Left ventricle myocardium superior (tissue), 1 donor: ENCODE measurements at regions not wholly inside any gene's neighbourhood (a gene's known extent, or its start where the extent isn't known, plus 50 kb on each side); places are given as distances from the start of the nearest gene placed in this dataset.
"Not testable (repeated sequence)": the region's sequence is repeated elsewhere in the genome, so short reads cannot be mapped to it uniquely, and the experiment has no call there.

Experiments used
- ATAC-seq: fragments of 200-7000 bp; cut with Tn5 transposase; one replicate; pipeline ENCODE4 v1.9.1; 2020; ENCODE audit warnings: mild to moderate bottlenecking, moderate library complexity
- DNase-seq: peaks from one replicate; pipeline ENCODE4 v3.0.0-alpha.2; 2020
- intact Hi-C: fragments of 100-400 bp; cut with micrococcal nuclease; formaldehyde crosslinking; loops from one replicate; pipeline ENCODE4 v1.11.0; 2022
- donor health status: DM: no; HTN: yes; CAD: no; lungs with severe emphysema.

DNA sequence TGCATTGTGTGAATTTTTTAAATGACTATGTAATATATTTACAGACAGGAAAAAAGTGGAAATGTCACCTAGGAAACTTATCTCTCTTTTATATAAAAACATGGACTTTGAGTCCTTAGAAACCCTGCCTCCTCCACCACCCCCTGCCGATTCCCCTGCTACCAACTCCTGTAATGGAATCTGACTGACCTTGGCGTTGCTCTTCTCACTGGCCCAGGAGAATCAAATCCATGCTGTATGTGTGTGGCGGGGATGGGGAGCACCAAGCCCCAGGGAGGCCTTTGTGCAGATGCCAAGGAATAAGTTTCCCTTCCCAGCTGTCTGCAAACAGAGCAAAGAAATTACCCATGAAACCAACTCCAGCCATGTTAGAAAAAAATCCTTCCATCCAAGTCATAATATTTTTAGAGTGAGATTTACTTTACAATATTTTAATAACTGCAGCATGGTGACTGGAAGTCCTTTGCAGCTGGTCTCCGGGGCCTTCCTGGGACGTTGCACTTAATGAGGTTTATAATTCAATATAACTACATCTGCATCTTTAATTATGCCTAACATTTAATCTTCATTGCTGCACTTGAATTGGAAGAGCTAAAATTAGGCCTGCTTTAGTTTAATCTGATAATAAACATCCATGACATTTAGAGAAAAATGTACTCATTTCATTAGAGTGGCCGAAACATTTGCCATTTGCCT lies 111.4 kb upstream of the CACUL1 start:
- no peak for DNase-seq
- ATAC-seq, result no peak
- intact Hi-C loops, result no loop called here

DNA sequence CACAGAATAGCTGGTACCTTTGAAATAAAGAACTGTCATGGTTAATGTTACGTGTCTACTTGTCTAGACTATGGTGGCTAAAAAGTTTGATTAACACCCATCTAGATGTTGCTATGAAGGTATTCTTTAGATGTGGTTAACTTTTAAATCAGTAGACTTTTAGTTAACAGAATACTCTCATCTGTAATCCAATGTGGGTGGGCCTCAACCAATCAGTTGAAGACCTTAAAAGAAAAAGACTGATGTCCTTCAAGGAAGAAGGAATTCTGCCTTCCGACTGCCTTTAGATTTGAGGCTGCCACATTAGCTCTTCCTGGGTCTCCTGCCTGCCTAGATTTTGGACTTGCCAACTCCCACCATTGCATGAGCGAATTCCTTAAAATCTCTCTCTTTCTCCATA lies 113.0 kb upstream of the CACUL1 start:
- DNase-seq, result no peak
- no peak for ATAC-seq
- intact Hi-C loops, result no loop called here

DNA sequence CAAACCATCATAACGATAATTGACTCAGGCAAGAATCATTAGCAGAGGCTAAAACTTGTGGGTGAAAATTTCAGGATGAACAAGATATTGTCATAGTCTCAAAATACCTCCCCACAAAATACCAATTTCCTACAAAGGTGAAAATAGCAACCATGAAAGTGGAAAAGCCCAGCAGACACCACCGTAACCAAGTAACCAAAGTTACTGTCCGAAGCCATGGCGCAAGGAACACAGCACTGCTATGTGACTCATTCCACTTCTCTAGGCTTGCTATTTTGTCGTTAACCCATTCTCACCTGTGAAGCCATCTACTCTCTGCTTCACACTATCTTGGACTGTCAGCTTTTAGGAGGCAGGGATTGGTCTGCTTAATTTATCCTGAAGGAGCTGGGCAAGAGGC lies 113.8 kb upstream of the CACUL1 start:
- no peak for ATAC-seq
- no peak for DNase-seq
- intact Hi-C loops, result no loop called here

DNA sequence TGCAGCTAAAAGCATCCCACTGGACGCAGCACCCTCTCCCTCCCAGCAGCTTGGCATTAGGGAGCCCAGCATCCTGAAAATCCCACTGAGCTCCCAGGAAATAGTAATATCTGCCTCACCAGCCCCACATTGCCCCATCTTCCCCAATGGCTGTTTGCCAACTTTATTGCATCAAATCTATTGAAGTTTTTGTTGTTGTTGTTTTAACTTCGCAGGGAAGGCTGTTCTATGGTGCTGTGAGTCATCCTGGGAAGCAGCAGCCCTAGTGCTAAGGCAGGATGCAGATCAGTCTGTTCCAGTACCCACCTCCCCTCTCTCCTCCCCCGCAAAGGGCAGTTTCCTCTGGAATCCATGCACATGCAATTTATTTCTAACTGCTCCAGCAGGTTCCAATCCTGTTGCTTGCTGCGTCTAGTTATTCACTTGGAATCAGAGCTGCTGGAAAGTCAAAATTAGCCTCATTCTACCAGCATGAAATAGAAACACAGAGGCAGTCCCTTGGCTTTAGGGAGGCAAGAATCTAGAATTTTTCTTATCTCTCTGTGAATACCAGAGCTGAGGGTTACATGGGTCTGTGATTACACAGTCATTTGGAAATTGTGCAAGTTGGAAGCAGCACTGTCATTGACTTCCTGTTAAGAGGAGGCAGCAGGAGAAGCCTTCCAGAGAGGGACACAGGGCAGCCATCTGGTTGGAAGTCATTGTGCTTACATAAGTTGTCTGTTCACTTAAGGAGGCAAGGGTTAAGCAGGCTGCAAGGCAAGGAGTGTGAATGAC lies 115.9 kb upstream of the CACUL1 start:
- ATAC-seq (peak; percentile 93), DNase-seq (no peak)
- intact Hi-C loops, result no loop called here

DNA sequence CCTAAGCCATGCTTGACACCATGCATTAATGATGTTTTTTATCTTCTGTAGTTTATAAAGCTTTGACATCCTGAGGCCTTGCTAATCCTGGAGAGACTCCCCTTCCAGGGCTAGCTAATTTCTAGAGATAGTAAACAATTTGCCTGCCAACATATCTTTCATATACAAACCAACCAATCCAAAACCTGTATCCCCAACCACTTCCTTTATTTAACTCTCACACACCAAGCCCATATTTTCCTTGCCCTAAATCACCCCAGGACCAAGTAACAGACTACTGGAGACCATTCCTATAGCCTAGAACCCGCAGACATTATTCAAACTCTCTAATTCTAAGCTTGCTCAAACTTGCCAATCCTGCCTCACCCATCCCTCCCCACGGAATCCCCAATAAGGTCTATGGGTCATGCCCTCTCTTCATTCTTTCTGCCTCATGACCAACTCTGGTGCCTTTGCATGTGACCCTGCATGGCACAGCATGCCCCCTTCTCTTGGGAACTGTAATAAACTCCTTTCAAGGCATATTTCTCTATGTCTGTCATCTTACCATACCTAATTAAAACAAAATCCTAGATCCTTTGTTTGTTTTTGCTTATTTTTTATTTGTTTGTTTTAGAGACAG lies 116.6 kb upstream of the CACUL1 start:
- intact Hi-C loops, result no loop called here

DNA sequence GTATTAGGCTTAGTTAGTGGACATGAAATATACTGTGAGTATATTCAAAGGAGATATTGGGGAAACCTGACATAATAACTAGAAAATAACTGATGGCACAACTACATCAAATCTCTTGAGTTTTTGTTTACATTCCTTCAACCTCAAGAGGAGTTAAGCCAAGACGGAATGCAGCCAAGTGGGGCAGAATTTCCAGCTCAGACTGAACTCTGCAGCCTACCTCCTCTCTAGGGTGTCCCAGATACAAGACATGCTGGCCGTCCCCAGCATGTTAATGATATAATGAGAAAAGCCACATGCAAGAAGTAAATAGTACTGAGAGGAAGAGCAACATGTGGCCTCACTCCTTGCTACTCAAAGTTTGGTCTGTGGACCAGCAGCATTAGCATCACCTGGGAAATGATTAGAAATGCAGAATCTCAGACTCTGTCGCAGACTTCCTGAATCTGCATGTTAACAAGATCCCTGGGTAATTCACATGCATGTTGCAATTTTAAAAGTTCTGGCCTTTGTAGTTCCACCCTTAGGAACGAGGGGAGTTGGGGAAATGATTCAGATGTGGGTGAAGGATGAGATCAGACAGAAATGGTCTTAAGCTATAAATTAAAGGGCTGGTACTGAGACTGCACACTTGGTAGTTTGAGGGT lies 118.4 kb upstream of the CACUL1 start:
- DNase-seq (no peak), ATAC-seq (no peak)
- intact Hi-C loops, result no loop called here

More for the DNA sequence above, 116.6 kb upstream of the CACUL1 start:
- ATAC-seq (no peak), DNase-seq (no peak)

DNA sequence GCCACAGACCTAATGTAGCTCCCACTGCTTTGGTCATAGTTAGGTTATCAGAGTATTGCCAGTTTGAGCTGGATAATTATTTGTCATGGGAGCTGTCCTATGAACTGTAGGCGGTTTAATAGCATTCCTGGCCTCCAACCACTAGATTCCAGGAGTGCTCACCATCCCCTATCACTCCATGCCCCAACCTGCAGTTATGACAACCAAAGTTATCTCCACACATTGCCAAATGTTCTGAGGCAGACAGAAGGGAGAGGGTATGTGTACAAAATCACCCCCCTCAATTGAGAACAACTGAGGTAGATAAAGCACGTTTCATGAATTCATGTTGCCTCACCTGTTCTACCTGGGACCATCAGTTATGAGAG lies 119.0 kb upstream of the CACUL1 start:
- DNase-seq, result no peak
- no peak for ATAC-seq
- intact Hi-C loops, result no loop called here

DNA sequence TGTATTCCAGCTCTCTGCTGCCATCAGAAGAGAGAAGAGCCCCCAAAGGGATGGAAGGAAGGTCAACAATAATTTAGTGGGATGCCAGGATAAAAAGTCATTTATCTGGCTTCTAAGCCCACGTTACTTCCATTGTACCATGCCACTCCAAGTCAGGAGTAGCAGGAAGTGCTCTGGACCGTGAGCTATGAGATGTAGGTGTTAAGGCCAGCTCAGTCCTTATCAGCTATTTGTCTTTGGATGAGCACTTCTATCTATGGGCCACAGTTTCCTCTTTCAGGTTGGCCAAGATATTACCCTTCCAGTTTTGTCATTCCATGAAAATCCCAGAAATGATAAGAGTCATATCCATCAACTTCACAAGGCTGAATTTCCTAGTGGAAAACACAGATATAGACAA lies 119.4 kb upstream of the CACUL1 start:
- ATAC-seq, result no peak
- no peak for DNase-seq
- intact Hi-C loops, result no loop called here

DNA sequence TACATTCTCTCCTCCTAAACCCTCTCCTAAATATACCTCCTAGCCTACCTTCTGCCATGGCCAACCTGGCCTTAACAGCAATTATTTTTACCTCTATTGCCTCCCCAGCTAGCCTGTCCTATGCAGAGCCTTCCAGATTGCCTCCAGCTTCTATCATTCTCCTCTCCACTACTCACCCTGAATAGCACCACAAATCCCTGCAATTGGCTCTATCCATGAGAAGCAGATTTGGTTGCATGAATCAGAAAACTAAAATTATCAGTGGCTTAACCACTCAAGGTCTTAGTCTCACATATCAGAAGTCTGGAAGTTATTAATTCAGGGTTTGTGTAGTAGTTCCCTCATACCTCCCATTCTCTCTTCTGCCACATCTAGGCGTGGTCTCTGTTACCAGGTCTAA lies 120.3 kb upstream of the CACUL1 start:
- DNase-seq (no peak), ATAC-seq (no peak)
- intact Hi-C loops, result no loop called here

DNA sequence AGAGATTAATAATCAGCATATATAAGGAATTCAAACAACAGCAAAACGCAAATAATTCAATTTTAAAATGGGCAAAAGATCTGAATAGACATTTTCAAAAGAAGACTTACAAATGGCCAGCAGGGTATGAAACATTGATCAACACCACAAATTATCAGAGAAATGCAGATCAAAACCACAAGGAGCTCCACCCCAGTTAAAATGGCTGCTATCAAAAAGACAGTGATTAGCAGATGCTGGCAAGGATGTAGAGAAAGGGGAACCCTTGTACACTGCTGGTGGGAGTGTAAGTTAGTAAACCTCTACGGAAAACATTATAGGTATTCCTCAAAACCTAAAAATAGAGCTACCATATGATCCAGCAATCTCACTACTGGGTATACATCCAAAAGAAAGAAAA lies 128.0 kb upstream of the CACUL1 start:
- DNase-seq (no peak), ATAC-seq (no peak)
- intact Hi-C loops, result no loop called here

DNA sequence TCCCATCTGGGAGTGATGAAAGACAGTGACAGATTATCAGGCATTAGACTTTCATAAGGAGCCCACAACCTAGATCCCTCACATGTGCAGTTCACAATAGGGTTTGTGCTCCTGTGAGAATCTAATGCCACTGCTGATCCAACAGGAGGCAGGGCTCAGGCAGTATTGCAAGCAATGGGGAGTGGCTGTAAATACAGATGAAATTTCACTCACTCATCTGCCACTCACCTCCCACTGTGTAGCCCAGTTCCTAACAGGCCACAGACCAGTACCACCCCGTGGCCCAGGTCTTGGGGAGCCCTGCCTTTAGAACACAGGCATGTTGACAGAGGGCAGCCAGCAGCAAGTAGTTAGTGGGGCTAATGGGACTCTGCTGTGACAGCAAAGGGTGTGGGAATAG lies 137.3 kb upstream of the NANOS1 start:
- ATAC-seq (no peak), DNase-seq (no peak)
- intact Hi-C loops, result no loop called here

DNA sequence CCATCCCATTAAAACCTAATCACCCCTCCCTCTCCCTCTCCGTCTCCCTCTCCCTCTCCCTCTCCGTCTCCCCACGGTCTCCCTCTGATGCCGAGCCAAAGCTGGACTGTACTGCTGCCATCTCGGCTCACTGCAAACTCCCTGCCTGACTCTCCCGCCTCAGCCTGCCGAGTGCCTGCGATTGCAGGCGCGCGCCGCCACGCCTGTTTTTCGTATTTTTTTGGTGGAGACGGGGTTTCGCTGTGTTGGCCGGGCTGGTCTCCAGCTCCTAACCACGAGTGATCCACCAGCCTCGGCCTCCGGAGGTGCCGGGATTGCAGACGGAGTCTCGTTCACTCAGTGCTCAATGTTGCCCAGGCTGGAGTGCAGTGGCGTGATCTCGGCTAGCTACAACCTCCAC lies 134.6 kb upstream of the NANOS1 start:
- DNase-seq, intact Hi-C loops, ATAC-seq: not testable (repeated sequence)

DNA sequence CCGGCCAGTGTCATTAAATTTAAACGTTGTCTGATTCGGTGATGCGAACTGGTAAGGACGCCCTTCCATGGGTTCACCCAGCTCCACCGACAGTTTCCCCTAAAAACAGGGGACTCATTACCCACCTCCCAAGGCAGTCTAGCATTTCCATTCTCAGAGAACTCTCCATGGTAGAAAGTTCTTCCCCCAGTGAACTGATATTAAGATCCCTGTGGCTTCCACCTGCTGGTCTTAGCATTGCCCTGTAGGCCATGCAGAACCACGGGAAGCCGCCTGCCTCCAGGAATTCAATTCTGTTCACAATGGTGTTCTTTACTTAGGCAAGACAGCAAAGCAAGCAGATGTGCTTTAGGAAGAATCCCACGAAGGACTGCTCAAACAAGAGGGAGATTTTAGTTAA lies 128.9 kb upstream of the NANOS1 start:
- intact Hi-C loops, result no loop called here
- DNase-seq (no peak), ATAC-seq (no peak)

DNA sequence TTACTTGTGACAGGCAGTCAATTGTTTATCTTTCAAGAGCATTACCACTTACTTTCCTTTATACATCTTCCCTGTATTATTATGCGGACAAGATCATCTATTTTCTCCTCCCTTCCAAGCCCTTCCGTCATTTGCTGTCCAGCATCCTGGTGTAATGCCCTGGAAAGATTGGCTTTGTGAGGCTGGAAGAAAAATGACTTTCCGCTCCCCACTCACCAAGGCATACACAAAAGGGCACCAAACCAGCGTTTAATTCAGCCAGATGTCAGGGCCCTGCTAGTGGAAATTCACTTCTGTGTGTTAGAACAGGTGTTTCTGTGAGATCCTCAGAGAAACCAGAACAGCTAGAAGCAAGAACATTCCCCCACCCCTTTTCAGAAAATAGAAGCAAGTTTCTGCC lies 128.1 kb upstream of the NANOS1 start:
- intact Hi-C loops, result no loop called here
- DNase-seq (no peak), ATAC-seq (no peak)

DNA sequence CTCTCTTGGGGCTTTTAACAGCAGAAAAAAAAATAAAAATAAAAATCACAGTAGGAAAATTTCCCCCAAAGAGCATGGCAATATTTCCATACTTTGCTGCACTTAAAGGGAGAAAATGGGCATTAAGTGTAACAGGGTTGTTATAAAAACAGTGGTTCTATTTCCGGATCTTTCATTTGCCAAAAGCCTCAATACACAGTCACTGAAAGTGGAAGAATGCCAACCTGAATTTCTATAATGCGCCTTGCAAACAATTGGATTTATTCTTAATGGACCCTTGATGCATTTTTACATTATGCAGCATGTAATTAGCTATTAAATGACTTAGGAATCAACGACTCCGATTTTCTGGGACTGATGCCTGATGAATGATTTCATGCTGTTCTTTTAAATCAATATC lies 127.6 kb upstream of the NANOS1 start:
- ATAC-seq (no peak), DNase-seq (no peak)
- intact Hi-C loops, result no loop called here

DNA sequence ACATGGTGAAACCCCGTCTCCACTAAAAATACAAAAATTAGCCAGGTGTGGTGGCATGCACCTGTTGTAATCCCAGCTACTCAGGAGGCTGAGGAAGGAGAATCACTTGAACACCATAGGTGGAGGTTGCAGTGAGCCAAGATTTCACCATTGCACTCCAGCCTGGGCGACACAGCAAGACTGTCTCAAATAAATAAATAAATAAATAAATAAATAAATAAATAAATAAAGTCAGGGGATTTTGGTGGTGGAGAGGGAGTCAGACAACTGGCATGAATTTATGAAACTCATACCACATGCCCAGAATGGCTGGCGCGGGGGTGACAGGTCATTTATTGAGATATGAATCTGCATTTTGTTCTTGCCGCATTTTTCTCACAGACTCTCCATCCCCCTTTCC lies 126.9 kb upstream of the NANOS1 start:
- ATAC-seq, DNase-seq, intact Hi-C loops: not testable (repeated sequence)

DNA sequence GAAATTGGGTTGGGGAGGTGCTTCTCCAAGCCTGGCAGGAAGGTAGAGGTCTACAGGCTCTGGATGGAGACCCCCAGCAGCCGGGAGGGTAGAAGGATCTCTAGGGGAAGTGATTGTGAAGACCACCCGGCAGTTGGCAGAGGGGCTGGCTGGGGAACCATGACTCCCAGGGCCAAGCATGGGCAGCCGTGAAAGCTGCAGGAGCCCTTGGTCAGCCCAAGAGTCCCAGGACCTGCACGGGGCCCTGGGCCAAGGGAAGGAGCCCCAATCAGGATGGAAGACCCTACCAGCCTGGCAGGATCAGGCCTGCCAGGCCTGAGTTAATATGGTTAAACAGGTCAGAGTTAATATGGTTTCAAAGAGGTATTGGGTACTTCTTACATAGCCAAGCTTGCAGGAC lies 126.3 kb upstream of the NANOS1 start:
- no peak for DNase-seq
- ATAC-seq, result no peak
- intact Hi-C loops, result no loop called here

DNA sequence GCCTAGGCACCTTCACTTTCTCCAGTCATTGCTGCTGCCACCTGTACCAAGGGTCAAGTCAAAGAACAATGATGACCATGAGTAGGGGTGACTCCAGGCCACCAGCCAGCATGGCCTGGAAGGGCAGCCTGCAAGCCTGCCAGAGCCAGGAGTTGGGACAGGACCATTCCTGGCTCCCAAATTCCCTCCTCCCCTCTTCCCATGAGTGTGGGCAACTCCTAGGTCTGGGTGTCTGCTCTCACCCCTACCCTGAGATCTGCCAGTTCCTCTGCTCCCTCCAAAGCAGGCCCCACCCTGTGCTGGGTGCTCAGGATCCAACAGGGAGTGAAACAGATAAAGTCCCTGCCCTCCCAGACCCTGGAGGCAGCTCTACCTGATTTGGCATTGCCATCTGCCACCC lies 125.8 kb upstream of the NANOS1 start:
- intact Hi-C loops, result no loop called here
- no peak for DNase-seq
- no peak for ATAC-seq

DNA sequence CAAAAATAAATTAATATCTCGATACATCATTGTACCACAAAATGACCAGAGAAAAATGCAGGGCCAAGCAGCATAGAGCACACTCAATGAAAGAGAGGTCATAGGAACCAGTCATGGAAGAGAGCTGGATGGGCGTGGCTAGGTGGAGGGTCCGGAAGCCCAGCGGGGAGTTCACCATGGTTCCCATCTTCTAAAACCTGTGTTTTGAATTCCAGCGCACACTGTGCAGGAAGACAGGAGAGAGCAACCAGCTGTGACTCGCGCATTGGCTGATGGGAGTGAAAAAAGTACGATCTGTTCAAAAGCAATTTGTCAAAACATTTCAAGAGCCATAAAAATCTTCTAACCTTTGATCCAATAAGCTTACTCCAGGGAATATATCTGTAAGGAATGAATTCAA lies 125.2 kb upstream of the NANOS1 start:
- no peak for ATAC-seq
- intact Hi-C loops, result no loop called here

DNA sequence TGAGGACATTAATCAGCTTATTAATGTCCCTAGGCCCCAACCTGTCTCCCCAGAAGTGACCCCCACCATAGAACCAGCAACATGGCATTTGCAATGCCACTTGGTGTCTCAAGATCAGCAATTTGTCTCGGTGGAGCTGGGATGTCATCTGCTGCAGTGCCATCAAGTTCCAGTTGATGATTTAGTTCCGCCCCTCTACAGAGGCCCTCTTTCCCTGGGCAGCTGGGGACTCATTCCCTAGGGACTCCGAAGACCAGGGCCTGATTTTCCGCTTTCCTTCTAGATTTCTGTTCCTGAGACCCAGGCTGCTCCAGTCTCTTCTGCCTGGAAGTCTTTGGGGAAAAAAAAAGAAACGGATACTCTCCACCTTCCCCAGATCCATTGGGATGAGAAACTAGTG lies 122.5 kb upstream of the NANOS1 start:
- intact Hi-C loops, result no loop called here
- ATAC-seq (no peak), DNase-seq (no peak)

More for the DNA sequence above, 125.2 kb upstream of the NANOS1 start:
- no peak for DNase-seq
